Tibial nerve (tissue), 4 donors: ENCODE measurements at regions not wholly inside any gene's neighbourhood (a gene's known extent, or its start where the extent isn't known, plus 50 kb on each side); places are given as distances from the start of the nearest gene placed in this dataset.

ENCODE experiments used
- DNase-seq, 2 donors: peaks; one replicate each; pipeline ENCODE4 v3.0.0-alpha.2; 2019; ENCODE audit warnings: low spot score in 2 of 2
- H3K27ac ChIP-seq, 4 donors: fragments of 200-600 bp; sonication (generic) in 3 of 4; one replicate each; pipeline ENCODE4 v1.5.1; 2017 to 2019; ENCODE audit warnings: mild to moderate bottlenecking in 1 of 4
- H3K27me3 ChIP-seq, 2 donors: fragments of 200-600 bp; sonication (generic) in 1 of 2; one replicate each; pipeline versions ENCODE4 v1.5.1 to v1.6.0; 2017 to 2019
- H3K36me3 ChIP-seq, 3 donors: fragments of 200-600 bp; sonication (generic); one replicate each; pipeline ENCODE4 v1.5.1; 2018 to 2019
- H3K4me1 ChIP-seq, 4 donors: fragments of 200-600 bp; sonication (generic) in 3 of 4; one replicate each; pipeline ENCODE4 v1.5.1; 2017 to 2019
- H3K4me3 ChIP-seq, 4 donors: fragments of 200-600 bp; sonication (generic) in 3 of 4; one replicate each; pipeline ENCODE4 v1.5.1; 2017 to 2019; ENCODE audit warnings: mild to moderate bottlenecking in 1 of 4, moderate library complexity in 1 of 4
- H3K9me3 ChIP-seq, 4 donors: fragments of 200-600 bp; sonication (generic) in 3 of 4; one replicate each; pipeline ENCODE4 v1.5.1; 2017 to 2019
- EP300 ChIP-seq, 2 donors: sonication (generic); formaldehyde crosslinking; IDR thresholded peaks; one replicate each; pipeline ENCODE4 v1.6.1; 2017; ENCODE audit warnings: antibody characterized with exemption in 2 of 2, mild to moderate bottlenecking in 1 of 2
- POLR2A ChIP-seq, 2 donors: fragments of 450-650 bp; IDR thresholded peaks; one replicate each; pipeline ENCODE4 v1.6.1; 2017; ENCODE audit warnings: antibody characterized with exemption in 2 of 2, mild to moderate bottlenecking in 2 of 2, moderate library complexity in 2 of 2
- WGBS, 2 donors: methylation state at CpG; one replicate each; pipeline ENCODE4 v1.1.5; 2018; 5-methylcytosine and 5-hydroxymethylcytosine counted together
- TF ChIP-seq, protein P1 (sequence below), 5 experiments: fragments of 200-600 bp in 3 of 5; fragments of 450-650 bp in 2 of 5; sonication (generic) in 3 of 5; IDR thresholded peaks; one replicate each; pipeline ENCODE4 v1.5.1; 2016 to 2019; ENCODE audit warnings: antibody characterized with exemption in 5 of 5, mild to moderate bottlenecking in 3 of 5, moderate library complexity in 2 of 5

GRCh38 chr2:195498839-195499490, 158.1 kb upstream of the SLC39A10 start:
- H3K36me3 ChIP-seq: no peaks in the 10 kb centered on the region
- DNase-seq: no peak
- H3K27me3 ChIP-seq: no peaks in the 10 kb centered on the region
- H3K4me1 ChIP-seq: no peaks in the 10 kb centered on the region
- TF ChIP-seq, protein P1, sequence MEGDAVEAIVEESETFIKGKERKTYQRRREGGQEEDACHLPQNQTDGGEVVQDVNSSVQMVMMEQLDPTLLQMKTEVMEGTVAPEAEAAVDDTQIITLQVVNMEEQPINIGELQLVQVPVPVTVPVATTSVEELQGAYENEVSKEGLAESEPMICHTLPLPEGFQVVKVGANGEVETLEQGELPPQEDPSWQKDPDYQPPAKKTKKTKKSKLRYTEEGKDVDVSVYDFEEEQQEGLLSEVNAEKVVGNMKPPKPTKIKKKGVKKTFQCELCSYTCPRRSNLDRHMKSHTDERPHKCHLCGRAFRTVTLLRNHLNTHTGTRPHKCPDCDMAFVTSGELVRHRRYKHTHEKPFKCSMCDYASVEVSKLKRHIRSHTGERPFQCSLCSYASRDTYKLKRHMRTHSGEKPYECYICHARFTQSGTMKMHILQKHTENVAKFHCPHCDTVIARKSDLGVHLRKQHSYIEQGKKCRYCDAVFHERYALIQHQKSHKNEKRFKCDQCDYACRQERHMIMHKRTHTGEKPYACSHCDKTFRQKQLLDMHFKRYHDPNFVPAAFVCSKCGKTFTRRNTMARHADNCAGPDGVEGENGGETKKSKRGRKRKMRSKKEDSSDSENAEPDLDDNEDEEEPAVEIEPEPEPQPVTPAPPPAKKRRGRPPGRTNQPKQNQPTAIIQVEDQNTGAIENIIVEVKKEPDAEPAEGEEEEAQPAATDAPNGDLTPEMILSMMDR (IDR thresholded peaks at IDR 0.05): no peak
- TF ChIP-seq POLR2A (IDR thresholded peaks at IDR 0.05) (no peak), EP300 (IDR thresholded peaks at IDR 0.05) (no peak)
- H3K4me3 ChIP-seq: no peak overlapping the region
- H3K9me3 ChIP-seq: no peaks in the 10 kb centered on the region
- H3K27ac ChIP-seq: no peak overlapping the region
- WGBS, 2 donors: 54 to 87% methylated on average over 3 of the region's 3 CpGs

GRCh38 chr2:195498176-195498575, 158.8 kb upstream of the SLC39A10 start:
- Histone ChIP-seq H3K27ac (no peak overlapping the region), H3K4me3 (no peak overlapping the region), H3K27me3 (no peaks in the 10 kb centered on the region), H3K36me3 (no peaks in the 10 kb centered on the region), H3K4me1 (no peaks in the 10 kb centered on the region), H3K9me3 (no peaks in the 10 kb centered on the region)
- TF ChIP-seq, protein P1 (IDR thresholded peaks at IDR 0.05): peak in 4 of 5 experiments; percentile 17 to 24 (median 22)
- TF ChIP-seq EP300 (IDR thresholded peaks at IDR 0.05): no peak
- peak; percentile 25 to 52 for DNase-seq

GRCh38 chr2:195496991-195497390, 160.0 kb upstream of the SLC39A10 start:
- TF ChIP-seq, protein P1 (IDR thresholded peaks at IDR 0.05): no peak
- TF ChIP-seq POLR2A (IDR thresholded peaks at IDR 0.05) (no peak), EP300 (IDR thresholded peaks at IDR 0.05) (no peak)
- DNase-seq: no peak
- 84 to 89% methylated on average over 2 of the region's 2 CpGs for WGBS, 2 donors
- H3K36me3 ChIP-seq: no peaks in the 10 kb centered on the region
- H3K4me3 ChIP-seq: no peak overlapping the region
- no peak overlapping the region for H3K27ac ChIP-seq
- H3K27me3 ChIP-seq: no peaks in the 10 kb centered on the region
- H3K9me3 ChIP-seq: no peaks in the 10 kb centered on the region
- no peaks in the 10 kb centered on the region for H3K4me1 ChIP-seq

DNA sequence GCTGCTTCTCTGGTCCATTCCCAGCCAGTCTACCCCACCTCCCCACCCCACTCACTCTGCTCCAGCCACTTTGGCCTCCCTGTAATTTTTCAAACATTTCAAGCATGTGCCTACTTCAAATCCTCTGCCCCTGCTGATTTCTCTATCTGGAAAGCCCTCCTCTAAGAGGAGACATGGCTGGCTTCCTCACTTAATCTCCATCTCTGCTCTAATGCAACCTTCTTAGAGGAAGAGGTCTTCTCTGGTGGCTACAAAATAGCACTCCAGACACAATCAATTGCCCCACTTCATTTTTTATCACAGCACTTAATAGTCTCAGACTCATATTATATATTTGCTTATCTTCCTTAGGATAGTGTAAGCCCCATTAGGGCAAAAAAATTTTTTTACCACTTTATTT, 161.1 kb upstream of the SLC39A10 start:
- Histone ChIP-seq H3K36me3 (no peaks in the 10 kb centered on the region), H3K9me3 (no peaks in the 10 kb centered on the region), H3K27me3 (no peaks in the 10 kb centered on the region), H3K27ac (no peak overlapping the region), H3K4me1 (no peaks in the 10 kb centered on the region), H3K4me3 (no peak overlapping the region)
- TF ChIP-seq, protein P1 (IDR thresholded peaks at IDR 0.05): no peak
- TF ChIP-seq EP300 (IDR thresholded peaks at IDR 0.05) (no peak), POLR2A (IDR thresholded peaks at IDR 0.05) (no peak)
- no peak for DNase-seq

DNA sequence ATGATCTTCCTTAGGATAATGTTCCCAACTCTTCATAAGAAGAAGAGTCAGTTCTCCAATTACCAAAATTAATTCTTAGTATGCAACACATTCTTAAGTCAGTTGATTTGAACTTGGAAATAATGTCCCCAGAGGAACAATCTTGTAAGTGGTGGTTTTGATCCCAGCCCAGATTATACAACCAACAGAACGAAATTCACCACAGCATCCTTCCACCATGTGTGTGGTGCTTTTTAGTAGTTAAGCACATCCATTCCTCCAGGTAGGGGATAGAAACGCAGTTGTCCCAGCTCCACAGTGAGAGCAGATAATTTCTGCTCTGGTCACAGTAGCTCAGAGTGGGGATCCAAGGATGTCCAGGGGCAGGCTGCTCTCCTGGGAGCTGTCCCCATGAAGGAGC, 161.7 kb upstream of the SLC39A10 start:
- H3K9me3 ChIP-seq: no peaks in the 10 kb centered on the region
- no peaks in the 10 kb centered on the region for H3K27me3 ChIP-seq
- WGBS, 2 donors: 70 to 83% methylated on average over 2 of the region's 2 CpGs
- TF ChIP-seq POLR2A (IDR thresholded peaks at IDR 0.05) (no peak), EP300 (IDR thresholded peaks at IDR 0.05) (no peak)
- TF ChIP-seq, protein P1 (IDR thresholded peaks at IDR 0.05): no peak
- DNase-seq: no peak
- H3K27ac ChIP-seq: no peak overlapping the region
- H3K4me3 ChIP-seq: no peak overlapping the region
- no peaks in the 10 kb centered on the region for H3K36me3 ChIP-seq
- no peaks in the 10 kb centered on the region for H3K4me1 ChIP-seq
